Lower lobe of right lung (tissue), 2 donors: ENCODE measurements at regions not wholly inside any gene's neighbourhood (a gene's known extent, or its start where the extent isn't known, plus 50 kb on each side); places are given as distances from the start of the nearest gene placed in this dataset.

Experiments
- ATAC-seq, 2 donors: fragments of 200-7000 bp; cut with Tn5 transposase; one replicate each; pipeline ENCODE4 v1.9.1; 2020 to 2022; ENCODE audit warnings: mild to moderate bottlenecking in 2 of 2, moderate library complexity in 2 of 2
- DNase-seq: peaks from one replicate; pipeline ENCODE4 v3.0.0-alpha.2; 2020
- H3K27ac ChIP-seq: fragments of 200-600 bp; one replicate; pipeline ENCODE4 v1.8.0; 2022
- H3K27me3 ChIP-seq: fragments of 200-600 bp; one replicate; pipeline ENCODE4 v1.8.0; 2022; ENCODE audit warnings: low read depth
- H3K36me3 ChIP-seq: fragments of 200-600 bp; one replicate; pipeline ENCODE4 v1.8.0; 2022; ENCODE audit warnings: mild to moderate bottlenecking
- H3K4me1 ChIP-seq: fragments of 200-600 bp; one replicate; pipeline ENCODE4 v1.8.0; 2022
- H3K4me3 ChIP-seq: fragments of 200-600 bp; one replicate; pipeline ENCODE4 v1.8.0; 2022; ENCODE audit warnings: mild to moderate bottlenecking
- H3K9me3 ChIP-seq: fragments of 200-600 bp; one replicate; pipeline ENCODE4 v1.8.0; 2022
- CTCF ChIP-seq: fragments of 200-600 bp; IDR thresholded peaks from one replicate; pipeline ENCODE4 v1.8.0; 2022; ENCODE audit warnings: antibody characterized with exemption, mild to moderate bottlenecking
- intact Hi-C: fragments of 100-400 bp; cut with DNase I; formaldehyde crosslinking; loops from one replicate; pipeline ENCODE4 v1.11.0; 2022
- donor health status: DM: no; HTN: yes; CAD: no; lungs with severe emphysema.

GRCh38 chr4:41380511-41381157 is 123.9 kb downstream of the UCHL1 start:
- DNase-seq (no peak), ATAC-seq (no peak)
- TF ChIP-seq CTCF, result no peak
- Histone ChIP-seq H3K27me3 (no peaks in the 10 kb centered on the region), H3K9me3 (no peaks in the 10 kb centered on the region), H3K27ac (no peak overlapping the region), H3K4me3 (no peak overlapping the region), H3K36me3 (no peaks in the 10 kb centered on the region), H3K4me1 (peaks cover 46% of the 10 kb centered on the region)
- intact Hi-C loops, result no loop called here

DNA sequence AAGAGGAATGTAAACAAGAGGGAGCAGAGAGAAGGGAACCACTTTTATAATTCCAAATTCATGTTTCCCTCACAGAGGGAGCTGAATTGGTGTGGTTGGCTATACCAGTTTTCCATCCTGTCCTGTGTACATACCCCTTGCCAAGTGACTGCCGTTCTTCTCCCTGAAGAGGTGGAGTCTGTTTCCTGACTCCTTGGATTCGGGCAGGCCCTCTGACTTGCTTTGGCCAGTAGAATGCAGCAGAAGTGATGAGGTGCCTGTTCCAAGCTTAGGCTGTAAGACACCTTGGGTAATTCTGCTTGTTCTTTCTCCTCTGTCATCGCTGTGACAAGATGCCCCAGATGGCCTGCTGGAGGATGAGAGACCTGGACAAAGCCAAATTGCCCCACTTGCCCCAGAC is 124.7 kb downstream of the UCHL1 start:
- H3K36me3 ChIP-seq, result no peaks in the 10 kb centered on the region
- ATAC-seq (peak in 1 of 2 donors; percentile 55), DNase-seq (no peak)
- intact Hi-C loops, result no loop called here
- H3K9me3 ChIP-seq, result no peaks in the 10 kb centered on the region
- no peak overlapping the region for H3K27ac ChIP-seq
- H3K4me3 ChIP-seq, result no peak overlapping the region
- no peaks in the 10 kb centered on the region for H3K27me3 ChIP-seq
- TF ChIP-seq CTCF, result no peak
- peaks cover 41% of the 10 kb centered on the region for H3K4me1 ChIP-seq

GRCh38 chr4:41384992-41385391 is 128.3 kb downstream of the UCHL1 start:
- no peak overlapping the region for H3K4me3 ChIP-seq
- intact Hi-C loops, result no loop called here
- TF ChIP-seq CTCF, result no peak
- H3K27ac ChIP-seq, result no peak overlapping the region
- peaks cover 37% of the 10 kb centered on the region for H3K4me1 ChIP-seq
- no peaks in the 10 kb centered on the region for H3K9me3 ChIP-seq
- DNase-seq (peak; percentile 83), ATAC-seq (peak in 1 of 2 donors; percentile 56)
- H3K27me3 ChIP-seq, result no peaks in the 10 kb centered on the region
- H3K36me3 ChIP-seq, result no peaks in the 10 kb centered on the region

DNA sequence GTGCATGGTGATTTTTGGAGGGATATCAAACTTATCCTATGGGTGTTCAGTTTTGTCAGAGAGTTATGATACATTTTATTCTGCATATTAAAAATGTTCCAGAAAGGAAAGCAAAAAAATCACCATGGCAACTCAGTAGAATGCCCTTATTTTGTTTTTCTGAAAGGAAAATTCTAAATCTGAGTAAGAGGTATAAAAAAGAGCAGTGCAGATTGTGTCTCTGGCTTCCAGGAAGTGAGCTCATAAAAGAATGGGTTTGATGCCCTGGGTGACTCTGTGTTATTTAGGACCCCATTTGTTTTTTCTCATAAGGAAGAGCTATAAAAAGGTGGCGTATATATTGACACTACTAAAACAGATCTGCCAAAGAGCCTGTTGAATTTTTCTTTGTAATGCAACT is 128.8 kb downstream of the UCHL1 start:
- Histone ChIP-seq H3K36me3 (no peaks in the 10 kb centered on the region), H3K4me1 (peaks cover 37% of the 10 kb centered on the region), H3K9me3 (no peaks in the 10 kb centered on the region), H3K4me3 (no peak overlapping the region), H3K27me3 (no peaks in the 10 kb centered on the region), H3K27ac (no peak overlapping the region)
- no peak for TF ChIP-seq CTCF
- intact Hi-C loops, result no loop called here
- DNase-seq, result no peak
- no peak for ATAC-seq

DNA sequence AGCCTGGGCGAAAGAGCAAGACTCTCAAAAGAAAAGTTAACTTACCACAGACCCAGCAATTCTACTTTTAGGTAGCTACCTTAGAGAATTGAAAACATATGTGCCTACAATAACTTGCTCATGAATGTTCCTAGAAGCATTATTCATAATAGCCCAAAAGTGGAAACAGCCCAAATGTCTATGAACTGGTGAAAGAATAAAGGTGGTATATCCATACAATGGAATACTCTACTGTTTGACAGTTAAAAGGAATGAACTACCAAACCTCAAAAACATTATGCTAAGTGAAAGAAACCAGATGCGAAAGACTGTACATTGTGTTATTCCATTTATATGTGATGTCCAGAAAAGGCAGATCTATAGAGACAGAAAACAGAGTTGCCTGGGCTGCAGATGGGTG is 131.4 kb downstream of the UCHL1 start:
- H3K4me3 ChIP-seq, result no peak overlapping the region
- no peaks in the 10 kb centered on the region for H3K27me3 ChIP-seq
- intact Hi-C loops, result no loop called here
- no peaks in the 10 kb centered on the region for H3K9me3 ChIP-seq
- no peak overlapping the region for H3K27ac ChIP-seq
- DNase-seq (no peak), ATAC-seq (no peak)
- H3K4me1 ChIP-seq, result peaks cover 27% of the 10 kb centered on the region
- no peaks in the 10 kb centered on the region for H3K36me3 ChIP-seq
- no peak for TF ChIP-seq CTCF
